ENCODE measurements at regions not wholly inside any gene's neighbourhood (a gene's known extent, or its start where the extent isn't known, plus 50 kb on each side); places are given as distances from the start of the nearest gene placed in this dataset.

DNA sequence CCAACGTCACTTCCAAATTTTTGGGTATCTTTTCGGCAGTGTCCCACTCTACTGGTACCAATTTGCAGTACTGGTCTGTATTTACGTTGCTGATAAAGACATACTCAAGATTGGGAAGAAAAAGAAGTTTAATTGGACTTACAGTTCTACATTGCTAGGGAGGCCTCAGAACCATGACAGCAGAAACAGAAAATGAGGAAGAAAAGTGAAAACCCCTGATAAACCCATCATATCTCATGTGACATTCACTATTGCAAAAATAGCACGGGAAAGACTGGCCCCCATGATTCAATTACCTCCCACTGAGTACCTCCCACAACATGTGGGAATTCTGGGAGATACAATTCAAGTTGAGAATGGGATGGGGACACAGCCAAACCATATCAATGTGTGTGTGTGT is 364.0 kb upstream of the KCND2 start:
- TF ChIP-seq, protein P1, sequence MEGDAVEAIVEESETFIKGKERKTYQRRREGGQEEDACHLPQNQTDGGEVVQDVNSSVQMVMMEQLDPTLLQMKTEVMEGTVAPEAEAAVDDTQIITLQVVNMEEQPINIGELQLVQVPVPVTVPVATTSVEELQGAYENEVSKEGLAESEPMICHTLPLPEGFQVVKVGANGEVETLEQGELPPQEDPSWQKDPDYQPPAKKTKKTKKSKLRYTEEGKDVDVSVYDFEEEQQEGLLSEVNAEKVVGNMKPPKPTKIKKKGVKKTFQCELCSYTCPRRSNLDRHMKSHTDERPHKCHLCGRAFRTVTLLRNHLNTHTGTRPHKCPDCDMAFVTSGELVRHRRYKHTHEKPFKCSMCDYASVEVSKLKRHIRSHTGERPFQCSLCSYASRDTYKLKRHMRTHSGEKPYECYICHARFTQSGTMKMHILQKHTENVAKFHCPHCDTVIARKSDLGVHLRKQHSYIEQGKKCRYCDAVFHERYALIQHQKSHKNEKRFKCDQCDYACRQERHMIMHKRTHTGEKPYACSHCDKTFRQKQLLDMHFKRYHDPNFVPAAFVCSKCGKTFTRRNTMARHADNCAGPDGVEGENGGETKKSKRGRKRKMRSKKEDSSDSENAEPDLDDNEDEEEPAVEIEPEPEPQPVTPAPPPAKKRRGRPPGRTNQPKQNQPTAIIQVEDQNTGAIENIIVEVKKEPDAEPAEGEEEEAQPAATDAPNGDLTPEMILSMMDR (IDR thresholded peaks at IDR 0.05), result no peak
- no peak for TF ChIP-seq POLR2A (IDR thresholded peaks at IDR 0.05)

Measured in heart left ventricle (tissue), 13 donors.